HepG2 (cell line): ENCODE measurements at regions not wholly inside any gene's neighbourhood (a gene's known extent, or its start where the extent isn't known, plus 50 kb on each side); places are given as distances from the start of the nearest gene placed in this dataset.

Experiments used
- ATAC-seq: fragments of 200-7000 bp; cut with Tn5 transposase; 3 replicates; pipeline ENCODE4 v1.9.1; 2020; ENCODE audit warnings: mild to moderate bottlenecking, moderate library complexity
- BruUV-seq: library from RNA; stranded (reverse); fragments of 400-500 nt; replicated peaks from 2 replicates; lab custom pipeline; 2021; lab: Mats Ljungman, UMichigan
- CTCF ChIA-PET: fragments of 300-600 bp; formaldehyde crosslinking; extraction: SDS; loops from one replicate; lab custom pipeline; 2021; ENCODE audit warnings: low total read pairs, inconsistent platforms, low intra/inter-chr PET ratio; lab: Yijun Ruan, JAX
- POLR2A ChIA-PET: fragments of 350-600 bp; sonication (Branson Sonifier 250); formaldehyde crosslinking; loops from one replicate; lab custom pipeline; 2020; ENCODE audit warnings: antibody characterized with exemption, inconsistent platforms; lab: Yijun Ruan, JAX
- DNase-seq: peaks from one replicate; pipeline ENCODE4 v3.0.0-alpha.2; 2015; ENCODE audit warnings: low spot score
- FAIRE-seq: peaks from 3 replicates; lab custom pipeline; 2011; peaks lifted over from hg19 to GRCh38; lab: Jason Lieb, UNC
- H2AFZ ChIP-seq: one replicate; pipeline ENCODE4 v1.6.1; 2011; ENCODE audit warnings: low read length, inconsistent platforms
- H3K27ac ChIP-seq: fragments of 300-600 bp; 3 replicates; pipeline ENCODE4 v1.8.0; 2011; ENCODE audit warnings: mixed run types, mild to moderate bottlenecking, mixed read lengths, low read length, inconsistent platforms; ENCODE audit not compliant: insufficient read depth; ENCODE audit errors: extremely low read length
- H3K27me3 ChIP-seq, 2 experiments: fragments of 200-600 bp in 1 of 2; 2 replicates in 1 of 2; 3 replicates in 1 of 2; pipeline versions ENCODE4 v1.6.0 to v1.8.0; 2011; ENCODE audit warnings: low read length in 2 of 2, mild to moderate bottlenecking in 2 of 2, moderate library complexity in 2 of 2, inconsistent platforms in 1 of 2; ENCODE audit not compliant: insufficient read depth in 2 of 2, control insufficient read depth in 1 of 2
- H3K36me3 ChIP-seq, 2 experiments: fragments of 200-600 bp in 1 of 2; replicated peaks in 1 of 2; 2 replicates in 1 of 2; 3 replicates in 1 of 2; pipeline versions ENCODE4 v1.5.1 to v1.8.0; 2011; ENCODE audit warnings: low read length in 2 of 2, inconsistent platforms in 1 of 2; ENCODE audit not compliant: insufficient read depth in 2 of 2, control insufficient read depth in 1 of 2
- H3K4me1 ChIP-seq: 2 replicates; pipeline ENCODE4 v1.5.1; 2012; ENCODE audit warnings: low read length, inconsistent platforms; ENCODE audit not compliant: insufficient read depth
- H3K4me2 ChIP-seq: 2 replicates; pipeline ENCODE4 v1.6.0; 2011; ENCODE audit warnings: low read depth, low read length, inconsistent platforms
- H3K4me3 ChIP-seq, 3 experiments: fragments of 200-600 bp in 1 of 3; sonication (generic), shearing (Covaris generic) in 1 of 3; replicated peaks in 1 of 3; 2 replicates each; pipeline ENCODE4 v1.5.1; 2011 to 2016; ENCODE audit warnings: low read length in 3 of 3, inconsistent platforms in 2 of 3, low read depth in 2 of 3, mild to moderate bottlenecking in 2 of 3, control low read depth in 1 of 3, mixed read lengths in 1 of 3; ENCODE audit not compliant: insufficient read depth in 1 of 3
- H3K79me2 ChIP-seq: one replicate; pipeline ENCODE4 v1.6.1; 2011; ENCODE audit warnings: low read length, inconsistent platforms; ENCODE audit not compliant: insufficient read depth
- H3K9ac ChIP-seq: 2 replicates; pipeline ENCODE4 v1.6.0; 2011; ENCODE audit warnings: mild to moderate bottlenecking, low read depth, low read length, inconsistent platforms; ENCODE audit not compliant: insufficient read depth
- H3K9me3 ChIP-seq: 2 replicates; pipeline ENCODE4 v1.5.1; 2012; ENCODE audit warnings: mild to moderate bottlenecking, low read length
- H4K20me1 ChIP-seq: 2 replicates; pipeline ENCODE4 v1.6.0; 2011; ENCODE audit warnings: inconsistent platforms, mild to moderate bottlenecking, low read length, moderate library complexity; ENCODE audit not compliant: insufficient read depth
- ARNT ChIP-seq: fragments of 450-650 bp; IDR thresholded peaks from 2 replicates; pipeline ENCODE4 v1.6.1; 2017
- ATF7 ChIP-seq, 2 experiments: fragments of 450-650 bp in 1 of 2; sonication (generic) in 1 of 2; formaldehyde crosslinking in 1 of 2; IDR thresholded peaks; 2 replicates each; pipeline versions ENCODE4 v1.4.0 to v1.6.1; 2016 to 2020; ENCODE audit warnings: antibody characterized with exemption in 1 of 2, mild to moderate bottlenecking in 1 of 2, missing genetic modification reagents in 1 of 2
- IKZF1 ChIP-seq: fragments of 450-650 bp; IDR thresholded peaks from 2 replicates; pipeline ENCODE4 v1.7.1; 2016
- NCOA5 ChIP-seq: sonication (generic); formaldehyde crosslinking; IDR thresholded peaks from 2 replicates; pipeline ENCODE4 v1.4.0; 2020; ENCODE audit warnings: missing genetic modification reagents
- NFRKB ChIP-seq: fragments of 450-650 bp; IDR thresholded peaks from 2 replicates; pipeline ENCODE4 v1.6.1; 2017
- TARDBP ChIP-seq: sonication (generic); formaldehyde crosslinking; IDR thresholded peaks from 2 replicates; pipeline ENCODE4 v1.8.0; 2022; ENCODE audit warnings: mild to moderate bottlenecking, missing genetic modification reagents
- THRA ChIP-seq: sonication (generic); formaldehyde crosslinking; IDR thresholded peaks from 2 replicates; pipeline ENCODE4 v1.4.0; 2020; ENCODE audit warnings: missing genetic modification reagents, borderline replicate concordance
- ZNF207 ChIP-seq: fragments of 450-650 bp; IDR thresholded peaks from 2 replicates; pipeline ENCODE4 v1.6.1; 2016; ENCODE audit warnings: antibody characterized with exemption, borderline replicate concordance
- ZNF335 ChIP-seq: sonication (generic); formaldehyde crosslinking; IDR thresholded peaks from 2 replicates; pipeline ENCODE4 v1.4.0; 2020; ENCODE audit warnings: missing genetic modification reagents
- ZNF546 ChIP-seq: sonication (generic); formaldehyde crosslinking; conservative IDR thresholded peaks from 2 replicates; pipeline ENCODE4 v1.8.1; 2023; ENCODE audit warnings: mild to moderate bottlenecking, missing genetic modification reagents
- ZNF646 ChIP-seq: sonication (generic); formaldehyde crosslinking; IDR thresholded peaks from 2 replicates; pipeline ENCODE4 v1.9.0; 2021; ENCODE audit warnings: mild to moderate bottlenecking, missing genetic modification reagents
- WGBS: methylation state at CpG from one replicate; pipeline ENCODE4 v1.1.6; 2017; ENCODE audit warnings: low lambda C conversion rate; 5-methylcytosine and 5-hydroxymethylcytosine counted together
- in situ Hi-C: cut with HindIII; loops from 2 replicates; pipeline ENCODE4 v1.10.0; 2017; ENCODE audit warnings: low pct_unique_long_range_greater_than_20kb; ENCODE audit not compliant: extremely low pct_ligation_motif_present
- intact Hi-C: fragments of 100-400 bp; cut with micrococcal nuclease; formaldehyde crosslinking; loops from one replicate; pipeline ENCODE4 v1.10.0; 2022; ENCODE audit not compliant: unreplicated experiment
- TF ChIP-seq, protein P1 (sequence below): fragments of 450-650 bp; IDR thresholded peaks from 2 replicates; pipeline ENCODE4 v1.6.1; 2017

DNA sequence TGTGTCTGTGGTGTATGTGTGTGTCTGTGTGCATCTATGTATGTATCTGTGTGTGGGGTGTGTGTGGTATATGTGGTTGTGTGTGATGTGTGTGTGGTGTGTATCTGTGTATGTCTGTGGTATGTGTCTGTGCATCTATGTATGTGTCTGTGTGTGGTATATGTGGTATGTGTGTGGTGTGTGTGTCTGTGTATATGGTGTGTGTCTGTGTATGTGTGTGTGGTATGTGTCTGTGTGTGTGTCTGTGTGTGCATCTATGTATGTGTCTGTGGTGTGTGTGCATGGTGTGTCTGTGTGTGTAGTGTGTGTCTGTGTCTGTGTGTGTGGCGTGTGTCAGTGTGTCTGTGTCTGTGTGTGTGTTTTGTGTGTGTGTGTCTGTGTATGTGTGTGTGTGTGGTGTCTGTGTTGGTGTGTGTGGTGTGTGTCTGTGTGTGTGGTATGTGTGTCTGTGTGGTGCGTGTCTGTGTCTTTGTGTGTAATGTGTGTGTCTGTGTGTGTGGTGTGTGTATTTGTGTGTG is 121.9 kb upstream of the MVB12B start:
- Histone ChIP-seq H3K36me3 (no peaks in the 10 kb centered on the region), H2AFZ (no peak overlapping the region), H3K9ac (no peak overlapping the region), H3K27me3 (peaks cover 0 to 14% of the 10 kb centered on the region in 2 experiments; a peak in 2 of 5 replicates), H3K4me2 (no peak overlapping the region), H4K20me1 (no peaks in the 10 kb centered on the region), H3K4me1 (no peaks in the 10 kb centered on the region), H3K27ac (no peak overlapping the region), H3K79me2 (no peaks in the 10 kb centered on the region), H3K9me3 (peaks cover 6% of the 10 kb centered on the region; the same call in 1 of the 2 replicates), H3K4me3 (no peak overlapping the region)
- FAIRE-seq (peak; percentile 30), DNase-seq (no peak), ATAC-seq (no peak)
- TF ChIP-seq THRA (CRISPR knock-in tag) (no peak), ARNT (no peak), ATF7 (IDR thresholded peaks at IDR 0.05) (peak; percentile 19; the same call in 1 of the 2 replicates), ATF7 (CRISPR knock-in tag; IDR thresholded peaks at IDR 0.05) (no peak), ZNF646 (CRISPR knock-in tag) (peak; percentile 91; the same call in 1 of the 2 replicates), ZNF546 (no peak), NCOA5 (CRISPR knock-in tag) (no peak), NFRKB (0 out of 2 replicates have a peak, but pooled peaks have one; percentile 31), ZNF335 (no peak), TARDBP (CRISPR knock-in tag) (no peak), IKZF1 (peak; percentile 79; the same call in 1 of the 2 replicates), ZNF207 (0 out of 2 replicates have a peak, but pooled peaks have one; percentile 66)
- TF ChIP-seq, protein P1, sequence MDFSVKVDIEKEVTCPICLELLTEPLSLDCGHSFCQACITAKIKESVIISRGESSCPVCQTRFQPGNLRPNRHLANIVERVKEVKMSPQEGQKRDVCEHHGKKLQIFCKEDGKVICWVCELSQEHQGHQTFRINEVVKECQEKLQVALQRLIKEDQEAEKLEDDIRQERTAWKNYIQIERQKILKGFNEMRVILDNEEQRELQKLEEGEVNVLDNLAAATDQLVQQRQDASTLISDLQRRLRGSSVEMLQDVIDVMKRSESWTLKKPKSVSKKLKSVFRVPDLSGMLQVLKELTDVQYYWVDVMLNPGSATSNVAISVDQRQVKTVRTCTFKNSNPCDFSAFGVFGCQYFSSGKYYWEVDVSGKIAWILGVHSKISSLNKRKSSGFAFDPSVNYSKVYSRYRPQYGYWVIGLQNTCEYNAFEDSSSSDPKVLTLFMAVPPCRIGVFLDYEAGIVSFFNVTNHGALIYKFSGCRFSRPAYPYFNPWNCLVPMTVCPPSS: 0 out of 2 replicates have a peak, but pooled peaks have one; percentile 40
- CTCF ChIA-PET: no interaction called here
- POLR2A ChIA-PET: no interaction called here
- in situ Hi-C loops (no loop called here), intact Hi-C loops (no loop called here)
- BruUV-seq: no TSS peak
- WGBS: 55% methylated on average over 2 of the region's 2 CpGs
